Endothelial cell of umbilical vein (primary cell): ENCODE measurements at regions not wholly inside any gene's neighbourhood (a gene's known extent, or its start where the extent isn't known, plus 50 kb on each side); places are given as distances from the start of the nearest gene placed in this dataset.

Source experiments
- BruUV-seq: library from RNA; stranded (reverse); fragments of 400-500 nt; replicated peaks from 2 replicates; lab custom pipeline; 2021; lab: Mats Ljungman, UMichigan
- CTCF ChIA-PET: fragments of 300-600, 350-600 bp; sonication (Branson Sonifier 250); formaldehyde crosslinking; loops from one replicate; lab custom pipeline; 2021; ENCODE audit warnings: antibody characterized with exemption, inconsistent platforms; lab: Charles Lee
- POLR2A ChIA-PET: fragments of 300-600, 350-600 bp; sonication (Branson Sonifier 250); formaldehyde crosslinking; loops from one replicate; lab custom pipeline; 2021; ENCODE audit warnings: antibody characterized with exemption, inconsistent platforms; lab: Charles Lee
- DNase-seq: peaks from one replicate; pipeline ENCODE4 v3.0.0-alpha.2; 2011; ENCODE audit warnings: low read depth, low spot score
- FAIRE-seq: peaks from 2 replicates; lab custom pipeline; 2011; peaks lifted over from hg19 to GRCh38; lab: Jason Lieb, UNC
- H2AFZ ChIP-seq: 2 replicates; pipeline ENCODE4 v1.6.0; 2012; ENCODE audit warnings: low read depth, low read length, control low read depth, inconsistent platforms
- H3K27ac ChIP-seq: 2 replicates; pipeline ENCODE4 v1.5.1; 2011; ENCODE audit warnings: low read depth, mild to moderate bottlenecking, control low read depth, low read length, moderate library complexity; ENCODE audit not compliant: insufficient read depth
- H3K27me3 ChIP-seq, 2 experiments: 2 replicates each; pipeline versions ENCODE4 v1.6.0 to v1.6.1; 2011; ENCODE audit warnings: low read length in 2 of 2, mixed read lengths in 1 of 2; ENCODE audit not compliant: control insufficient read depth in 2 of 2, insufficient read depth in 2 of 2
- H3K36me3 ChIP-seq, 2 experiments: 2 replicates in 1 of 2; 3 replicates in 1 of 2; pipeline ENCODE4 v1.5.1; 2011; ENCODE audit warnings: low read length in 2 of 2, mild to moderate bottlenecking in 1 of 2, moderate library complexity in 1 of 2; ENCODE audit not compliant: control insufficient read depth in 2 of 2, insufficient read depth in 2 of 2; ENCODE audit errors: extremely low read depth in 1 of 2
- H3K4me1 ChIP-seq: 3 replicates; pipeline ENCODE4 v1.5.1; 2011; ENCODE audit warnings: mild to moderate bottlenecking, low read length; ENCODE audit not compliant: control insufficient read depth, insufficient read depth; ENCODE audit errors: extremely low read depth
- H3K4me2 ChIP-seq: 2 replicates; pipeline ENCODE4 v1.6.1; 2011; ENCODE audit warnings: low read length, control low read depth, mixed read lengths; ENCODE audit not compliant: insufficient read depth
- H3K4me3 ChIP-seq, 3 experiments: fragments of 200-600 bp in 1 of 3; sonication (generic), shearing (Covaris generic) in 1 of 3; replicated peaks in 1 of 3; 2 replicates each; pipeline ENCODE4 v1.5.1; 2011 to 2016; ENCODE audit warnings: control low read depth in 3 of 3, low read length in 3 of 3, mild to moderate bottlenecking in 2 of 3, inconsistent platforms in 1 of 3, low read depth in 1 of 3, moderate library complexity in 1 of 3; ENCODE audit not compliant: insufficient read depth in 1 of 3
- H3K79me2 ChIP-seq: 2 replicates; pipeline ENCODE4 v1.6.0; 2012; ENCODE audit warnings: low read length, inconsistent platforms; ENCODE audit not compliant: control insufficient read depth, insufficient read depth
- H3K9ac ChIP-seq: replicated peaks from 2 replicates; pipeline ENCODE3; 2011; ENCODE audit warnings: low read length, control low read depth; ENCODE audit not compliant: insufficient read depth; ENCODE audit errors: extremely low read depth
- H3K9me1 ChIP-seq: replicated peaks from 3 replicates; pipeline ENCODE4 v1.6.0; 2011; ENCODE audit warnings: mild to moderate bottlenecking, low read length; ENCODE audit not compliant: control insufficient read depth, insufficient read depth; ENCODE audit errors: extremely low read depth
- H3K9me3 ChIP-seq: replicated peaks from 2 replicates; pipeline ENCODE4 v1.5.1; 2012; ENCODE audit warnings: low read length, inconsistent platforms; ENCODE audit not compliant: control insufficient read depth, insufficient read depth
- H4K20me1 ChIP-seq: replicated peaks from 2 replicates; pipeline ENCODE3; 2011; ENCODE audit warnings: mild to moderate bottlenecking, low read length; ENCODE audit not compliant: control insufficient read depth, insufficient read depth; ENCODE audit errors: extremely low read depth
- EZH2 ChIP-seq: IDR thresholded peaks from 2 replicates; pipeline ENCODE4 v1.6.1; 2012; ENCODE audit warnings: borderline replicate concordance, low read depth, mild to moderate bottlenecking, moderate library complexity, low read length, inconsistent platforms; ENCODE audit not compliant: severe bottlenecking
- FOS ChIP-seq: IDR thresholded peaks from 2 replicates; pipeline ENCODE4 v1.6.1; 2011; ENCODE audit warnings: mild to moderate bottlenecking, low read length, moderate library complexity, borderline replicate concordance; ENCODE audit not compliant: insufficient read depth
- GATA2 ChIP-seq: IDR thresholded peaks from 2 replicates; pipeline ENCODE4 v1.7.0; 2011; ENCODE audit warnings: low read depth, mild to moderate bottlenecking, moderate library complexity, mixed read lengths, low read length; ENCODE audit not compliant: insufficient read length, insufficient read depth
- JUN ChIP-seq: IDR thresholded peaks from 2 replicates; pipeline ENCODE4 v1.6.1; 2011; ENCODE audit warnings: borderline replicate concordance, low read depth; ENCODE audit not compliant: insufficient read length, insufficient read depth
- MYC ChIP-seq: IDR thresholded peaks from one replicate; pipeline ENCODE4 v1.6.1; 2011; ENCODE audit warnings: mild to moderate bottlenecking, low read depth, low read length
- POLR2A ChIP-seq: IDR thresholded peaks from 2 replicates; pipeline ENCODE4 v1.6.1; 2012; ENCODE audit warnings: low read depth, mild to moderate bottlenecking, control low read depth, low read length
- POLR2AphosphoS5 ChIP-seq: IDR thresholded peaks from 2 replicates; pipeline ENCODE4 v1.6.1; 2012; ENCODE audit warnings: low read depth, mild to moderate bottlenecking, control low read depth, low read length, moderate library complexity; ENCODE audit not compliant: insufficient read depth
- dilution Hi-C: fragments of 300-500 bp; cut with MboI; formaldehyde crosslinking; loops from one replicate; pipeline ENCODE4 v1.15.0; 2019; ENCODE audit warnings: low sequenced_read_pairs; ENCODE audit not compliant: extremely low pct_ligation_motif_present
- intact Hi-C: fragments of 100-400 bp; cut with micrococcal nuclease; formaldehyde crosslinking; loops from one replicate; pipeline ENCODE4 v1.10.0; 2022
- TF ChIP-seq, protein P1 (sequence below): IDR thresholded peaks from 2 replicates; pipeline ENCODE4 v1.6.1; 2011; ENCODE audit not compliant: insufficient read depth, insufficient read length
- TF ChIP-seq, protein P2 (sequence below), 2 donors: IDR thresholded peaks; 1 replicate in 1 of 2; 2 replicates in 1 of 2; pipeline ENCODE4 v1.5.1; 2011; ENCODE audit warnings: low read length in 2 of 2, mild to moderate bottlenecking in 2 of 2, moderate library complexity in 2 of 2, control low read depth in 1 of 2, inconsistent platforms in 1 of 2, low read depth in 1 of 2; ENCODE audit not compliant: insufficient read depth in 1 of 2; ENCODE audit errors: extremely low read depth in 1 of 2

DNA sequence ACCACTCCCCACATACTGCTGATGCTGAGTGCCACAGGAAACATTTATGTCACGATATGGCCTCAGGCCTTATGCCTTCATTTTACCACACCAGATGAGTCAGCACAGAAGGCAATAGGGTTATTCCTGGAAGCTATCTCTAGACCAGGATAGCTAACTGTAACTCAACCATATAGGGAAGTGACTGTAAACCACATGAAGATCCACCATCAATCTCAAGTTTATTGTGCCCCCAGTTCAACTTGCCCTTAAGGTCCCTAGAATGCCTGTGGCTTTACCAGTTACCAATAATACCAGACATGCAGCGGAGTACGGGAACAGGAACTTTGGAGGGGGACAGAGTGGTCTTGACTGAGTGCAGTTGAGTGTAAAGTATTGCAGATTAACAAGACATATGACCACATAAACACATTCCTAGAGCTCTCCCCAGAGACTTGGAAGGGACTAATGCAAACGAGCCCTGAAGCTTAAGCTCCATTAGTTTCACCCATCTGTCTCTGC lies 180.9 kb downstream of the KIF18A start:
- H3K4me3 ChIP-seq = no peak overlapping the region
- DNase-seq (no peak), FAIRE-seq (no peak)
- H3K9me1 ChIP-seq = no peaks in the 10 kb centered on the region
- H3K36me3 ChIP-seq = no peaks in the 10 kb centered on the region
- H2AFZ ChIP-seq = no peak overlapping the region
- dilution Hi-C loops (no loop called here), intact Hi-C loops (no loop called here)
- no peaks in the 10 kb centered on the region for H3K27me3 ChIP-seq
- no peaks in the 10 kb centered on the region for H3K4me1 ChIP-seq
- H4K20me1 ChIP-seq = no peaks in the 10 kb centered on the region
- TF ChIP-seq EZH2 (no peak), POLR2A (no peak)
- TF ChIP-seq, protein P1, sequence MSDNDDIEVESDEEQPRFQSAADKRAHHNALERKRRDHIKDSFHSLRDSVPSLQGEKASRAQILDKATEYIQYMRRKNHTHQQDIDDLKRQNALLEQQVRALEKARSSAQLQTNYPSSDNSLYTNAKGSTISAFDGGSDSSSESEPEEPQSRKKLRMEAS = no peak
- ChIA-PET CTCF (interaction anchor here (1.3 kb wide), 2 partner anchors 8 to 9 kb away, joined by 3 to 5 read pairs; no protein-coding TSS in a partner anchor), POLR2A (no interaction called here)
- H3K9ac ChIP-seq = no peak overlapping the region
- H3K4me2 ChIP-seq = no peak overlapping the region
- no peaks in the 10 kb centered on the region for H3K79me2 ChIP-seq
- no peak overlapping the region for H3K27ac ChIP-seq
- no TSS peak for BruUV-seq
- no peaks in the 10 kb centered on the region for H3K9me3 ChIP-seq

DNA sequence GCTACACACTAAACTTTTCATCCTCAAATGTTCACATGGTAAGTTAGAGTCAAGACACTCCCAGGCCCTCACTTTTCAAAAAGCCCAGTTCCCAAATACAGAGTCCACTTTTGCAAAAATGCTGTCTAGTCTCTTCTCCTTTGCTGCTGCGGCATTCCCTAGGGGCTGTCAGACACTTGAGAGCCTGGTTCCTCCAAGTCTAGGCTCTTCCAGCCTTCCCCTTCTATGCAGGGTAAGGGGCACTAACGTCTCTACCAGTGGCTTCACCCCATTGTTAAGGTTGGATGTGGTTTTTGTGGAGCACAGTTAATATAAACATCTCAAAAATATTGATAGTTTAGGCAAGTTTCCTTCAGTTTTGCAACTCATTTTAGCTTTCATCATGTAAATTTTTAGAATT lies 181.5 kb downstream of the KIF18A start:
- no TSS peak for BruUV-seq
- Histone ChIP-seq H3K4me2 (no peak overlapping the region), H3K9ac (no peak overlapping the region), H3K9me3 (no peaks in the 10 kb centered on the region), H3K27ac (no peak overlapping the region), H3K4me1 (no peaks in the 10 kb centered on the region), H3K79me2 (no peaks in the 10 kb centered on the region), H4K20me1 (no peaks in the 10 kb centered on the region), H3K27me3 (no peaks in the 10 kb centered on the region), H3K4me3 (no peak overlapping the region), H2AFZ (no peak overlapping the region), H3K9me1 (no peaks in the 10 kb centered on the region), H3K36me3 (no peaks in the 10 kb centered on the region)
- ChIA-PET CTCF (interaction anchor here (1.0 to 1.3 kb wide), 3 partner anchors 9 to 16 kb away, joined by 3 to 5 read pairs (median 3); no protein-coding TSS in a partner anchor), POLR2A (no interaction called here)
- intact Hi-C loops = no loop called here
- DNase-seq (no peak), FAIRE-seq (no peak)
- dilution Hi-C loops = no loop called here
- TF ChIP-seq, protein P2, sequence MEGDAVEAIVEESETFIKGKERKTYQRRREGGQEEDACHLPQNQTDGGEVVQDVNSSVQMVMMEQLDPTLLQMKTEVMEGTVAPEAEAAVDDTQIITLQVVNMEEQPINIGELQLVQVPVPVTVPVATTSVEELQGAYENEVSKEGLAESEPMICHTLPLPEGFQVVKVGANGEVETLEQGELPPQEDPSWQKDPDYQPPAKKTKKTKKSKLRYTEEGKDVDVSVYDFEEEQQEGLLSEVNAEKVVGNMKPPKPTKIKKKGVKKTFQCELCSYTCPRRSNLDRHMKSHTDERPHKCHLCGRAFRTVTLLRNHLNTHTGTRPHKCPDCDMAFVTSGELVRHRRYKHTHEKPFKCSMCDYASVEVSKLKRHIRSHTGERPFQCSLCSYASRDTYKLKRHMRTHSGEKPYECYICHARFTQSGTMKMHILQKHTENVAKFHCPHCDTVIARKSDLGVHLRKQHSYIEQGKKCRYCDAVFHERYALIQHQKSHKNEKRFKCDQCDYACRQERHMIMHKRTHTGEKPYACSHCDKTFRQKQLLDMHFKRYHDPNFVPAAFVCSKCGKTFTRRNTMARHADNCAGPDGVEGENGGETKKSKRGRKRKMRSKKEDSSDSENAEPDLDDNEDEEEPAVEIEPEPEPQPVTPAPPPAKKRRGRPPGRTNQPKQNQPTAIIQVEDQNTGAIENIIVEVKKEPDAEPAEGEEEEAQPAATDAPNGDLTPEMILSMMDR (IDR thresholded peaks at IDR 0.05; ENCODE audit: extremely low read depth in 1 of 2, insufficient read depth in 1 of 2, low read depth in 1 of 2, low read length in 2 of 2) = no peak
- TF ChIP-seq FOS (no peak), POLR2A (no peak), JUN (no peak), EZH2 (no peak), POLR2AphosphoS5 (no peak), GATA2 (no peak), MYC (no peak)
- TF ChIP-seq, protein P1 = no peak
